Glomerular visceral epithelial cell (primary cell): ENCODE measurements at regions not wholly inside any gene's neighbourhood (a gene's known extent, or its start where the extent isn't known, plus 50 kb on each side); places are given as distances from the start of the nearest gene placed in this dataset.

Experiments
- DNase-seq: peaks from one replicate; pipeline ENCODE4 v3.0.0-alpha.2; 2016; ENCODE audit errors: extremely low spot score

- no peak for DNase-seq
Measured at GRCh38 chr14:51513281-51513680, 138.4 kb upstream of the FRMD6 start.

DNA sequence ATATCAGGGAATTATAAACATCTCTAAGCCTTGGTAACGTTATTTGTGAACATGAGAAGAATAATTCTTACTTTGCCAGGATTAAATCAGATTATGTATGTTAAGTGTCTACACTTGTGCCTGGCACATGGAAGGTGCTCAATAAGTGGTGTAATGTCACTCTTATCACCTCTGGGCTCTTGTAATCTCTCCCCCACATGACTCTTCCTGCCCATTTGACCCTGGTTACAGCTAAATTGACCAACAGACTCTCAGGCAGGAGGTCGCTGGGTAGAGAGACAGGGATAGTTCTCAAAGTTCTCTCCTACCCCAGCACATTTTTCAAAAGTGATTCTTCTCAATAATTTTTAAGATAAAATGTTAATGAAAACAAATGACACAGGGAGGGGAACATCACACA is 137.8 kb upstream of the FRMD6 start:
- no peak for DNase-seq

DNA sequence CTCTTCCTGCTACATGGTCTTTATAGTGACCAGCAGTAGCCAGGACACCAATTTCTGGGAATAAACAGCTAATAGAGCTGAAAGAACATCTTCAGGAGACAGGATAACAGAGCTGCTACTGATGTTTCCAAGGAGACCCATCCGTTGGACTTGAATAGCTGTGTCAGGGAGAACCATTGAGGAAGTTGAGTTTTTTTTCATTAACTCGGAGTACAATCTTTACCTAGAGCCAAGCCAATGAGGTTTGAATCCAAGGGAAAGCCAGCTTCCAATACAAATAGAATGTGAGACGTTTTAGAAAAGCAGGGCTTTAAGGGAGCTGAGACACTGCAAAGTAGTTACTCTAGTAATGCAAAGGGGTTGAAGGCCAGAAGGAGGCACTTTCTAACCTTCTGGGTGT is 136.1 kb upstream of the FRMD6 start:
- DNase-seq, result no peak

GRCh38 chr14:51516706-51517395 is 134.9 kb upstream of the FRMD6 start:
- no peak for DNase-seq

- DNase-seq, result no peak
Measured at GRCh38 chr14:51518280-51518679, 133.4 kb upstream of the FRMD6 start.

GRCh38 chr14:51518711-51519110 is 133.0 kb upstream of the FRMD6 start:
- no peak for DNase-seq

GRCh38 chr14:51520087-51520486 is 131.6 kb upstream of the FRMD6 start:
- DNase-seq, result no peak

DNA sequence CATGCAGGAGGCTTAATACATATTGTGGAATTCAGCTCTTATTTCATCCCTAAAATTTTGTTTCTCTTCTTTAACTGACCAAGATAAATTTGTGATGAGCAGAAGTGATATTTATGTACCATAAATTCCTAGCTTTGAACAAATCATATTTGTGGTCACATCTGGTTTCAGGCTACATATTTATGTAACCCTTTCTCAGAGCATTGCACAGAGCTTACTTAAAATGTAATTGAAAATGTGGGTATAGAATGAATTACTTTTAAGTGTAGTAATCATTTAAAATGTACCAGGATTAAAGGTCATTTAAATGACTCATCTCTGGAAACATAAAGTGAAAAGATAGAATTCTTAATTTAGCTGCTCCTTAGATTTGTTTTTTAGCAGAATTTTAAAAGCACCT is 129.9 kb upstream of the FRMD6 start:
- DNase-seq, result peak; percentile 44

DNA sequence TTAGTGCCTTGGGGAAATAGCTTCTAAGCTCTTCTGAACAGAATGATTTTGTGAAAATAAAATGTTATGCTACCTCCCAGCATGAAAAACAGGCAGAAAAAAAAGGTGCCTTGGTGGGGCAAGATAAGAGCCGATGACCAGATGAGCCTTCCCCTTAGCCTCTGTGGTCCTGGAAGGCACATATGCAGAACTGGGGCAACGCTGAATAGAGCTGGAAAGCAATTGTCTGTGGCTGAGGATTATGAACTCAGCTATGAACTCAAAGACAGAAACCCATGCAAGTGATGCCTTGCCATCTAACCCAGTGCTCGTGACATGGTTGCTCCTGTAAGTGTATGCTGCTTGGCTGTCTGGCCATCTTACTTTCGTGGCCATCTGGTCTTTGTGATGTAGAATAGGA is 128.5 kb upstream of the FRMD6 start:
- DNase-seq, result no peak

DNA sequence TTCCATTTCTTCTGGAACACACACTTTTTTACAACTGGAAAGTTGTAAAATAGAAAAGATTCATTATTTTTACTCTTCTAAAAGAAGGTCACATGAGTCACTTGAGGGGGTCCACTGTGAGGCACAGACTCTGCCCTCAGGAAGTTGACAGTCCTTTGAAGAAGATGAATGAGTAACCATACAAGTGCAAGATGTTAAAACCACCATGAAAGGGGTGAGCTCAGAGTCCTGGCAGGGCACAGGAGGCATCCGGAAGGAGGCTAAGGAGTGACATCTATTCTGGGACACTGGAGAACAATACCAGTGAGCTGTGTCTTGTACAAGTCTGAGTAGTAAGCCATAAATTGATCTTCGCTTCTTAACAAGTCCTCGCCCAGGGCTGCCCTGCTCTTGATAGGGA is 126.0 kb upstream of the FRMD6 start:
- no peak for DNase-seq

DNA sequence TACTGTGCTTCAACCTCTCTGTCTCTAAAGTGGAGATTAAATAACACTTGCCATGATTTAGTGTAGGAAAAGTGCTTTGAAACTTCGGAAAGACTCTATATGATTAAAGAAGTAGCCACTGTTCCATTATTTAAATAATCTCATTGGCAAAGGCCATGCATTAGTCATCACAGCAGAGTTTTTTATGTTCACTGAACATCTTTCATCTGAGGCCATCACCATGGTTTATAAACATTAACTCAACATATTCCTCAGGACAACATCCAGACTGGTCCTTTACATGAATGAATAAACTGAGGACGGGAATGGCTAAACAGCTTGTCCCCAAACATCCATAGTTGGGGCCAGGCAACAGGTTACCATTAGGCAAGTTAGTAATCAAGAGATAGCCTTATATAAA is 124.6 kb upstream of the FRMD6 start:
- peak; percentile 55 for DNase-seq

- no peak for DNase-seq
Measured at GRCh38 chr14:51529736-51530135, 122.0 kb upstream of the FRMD6 start.

GRCh38 chr14:51533160-51533559 is 118.5 kb upstream of the FRMD6 start:
- DNase-seq, result no peak

GRCh38 chr14:51533872-51534553 is 117.7 kb upstream of the FRMD6 start:
- no peak for DNase-seq

DNA sequence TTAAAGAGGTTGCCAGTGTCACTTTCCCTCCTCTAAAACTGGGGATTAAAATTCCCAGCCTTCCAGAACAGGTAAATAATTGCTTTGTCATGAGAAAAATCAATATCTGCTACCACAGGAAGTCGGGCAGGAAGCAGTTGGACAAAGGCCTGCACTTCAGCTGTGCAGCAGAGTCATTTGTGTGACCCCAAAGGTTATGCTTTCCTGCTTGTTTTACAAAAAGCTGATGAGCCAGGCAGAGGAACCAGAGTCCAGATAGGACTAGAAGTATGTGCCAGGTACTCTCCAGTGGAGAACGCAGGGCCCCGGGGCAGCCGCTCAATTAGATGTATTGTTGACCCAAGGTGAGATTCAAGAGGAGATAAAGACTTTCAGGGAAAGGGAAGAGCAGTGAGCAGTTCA is 117.1 kb upstream of the FRMD6 start:
- DNase-seq, result peak; percentile 30

GRCh38 chr14:51535443-51536044 is 116.2 kb upstream of the FRMD6 start:
- no peak for DNase-seq

GRCh38 chr14:51538973-51539372 is 112.7 kb upstream of the FRMD6 start:
- no peak for DNase-seq

DNA sequence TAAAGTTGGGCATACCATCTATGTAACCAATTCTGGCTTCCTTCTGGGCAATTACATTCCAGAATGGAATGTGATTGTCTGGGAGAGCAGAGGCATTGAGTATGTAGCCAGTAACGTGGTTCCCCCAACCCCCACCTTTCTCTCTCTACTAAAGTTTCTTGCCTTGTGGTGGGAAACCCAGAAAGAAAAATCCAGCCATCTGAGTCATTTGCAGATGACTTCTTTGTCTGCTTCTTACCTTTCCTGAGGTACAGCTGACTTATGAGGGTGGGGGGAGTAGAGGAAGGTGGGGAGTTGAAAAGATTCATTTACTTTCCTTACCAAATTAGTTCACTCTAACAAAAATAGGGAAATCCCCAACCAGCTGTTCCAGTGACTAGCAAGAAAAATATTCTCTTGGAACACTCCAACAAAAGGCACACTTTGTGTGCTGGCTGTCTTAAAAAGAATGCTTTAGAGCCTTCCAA is 112.1 kb upstream of the FRMD6 start:
- peak; percentile 99 for DNase-seq

DNA sequence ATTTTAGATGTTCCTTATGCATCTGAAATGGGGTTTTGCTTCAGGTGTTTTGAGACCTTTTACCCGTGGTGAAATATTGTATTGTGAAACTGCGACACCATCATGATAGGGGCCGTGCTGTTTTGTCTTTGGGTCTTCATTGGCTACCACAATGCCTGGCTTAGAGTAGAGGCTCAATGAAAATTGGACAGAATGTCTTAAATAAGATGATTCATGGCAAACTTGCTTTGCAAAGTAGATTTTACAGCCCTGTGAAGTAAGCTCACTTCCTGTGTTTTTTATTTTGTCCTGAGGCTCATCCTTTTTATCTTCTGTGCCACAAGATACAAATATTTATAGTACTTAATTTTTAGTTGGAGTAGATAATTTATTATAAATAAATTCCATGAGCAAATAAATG is 111.3 kb upstream of the FRMD6 start:
- peak; percentile 27 for DNase-seq

GRCh38 chr14:51544471-51544870 is 107.2 kb upstream of the FRMD6 start:
- no peak for DNase-seq

GRCh38 chr14:51544901-51545300 is 106.8 kb upstream of the FRMD6 start:
- no peak for DNase-seq

GRCh38 chr14:51545396-51545795 is 106.3 kb upstream of the FRMD6 start:
- no peak for DNase-seq

GRCh38 chr14:51546099-51546498 is 105.6 kb upstream of the FRMD6 start:
- DNase-seq, result no peak
